ENCODE measurements at regions not wholly inside any gene's neighbourhood (a gene's known extent, or its start where the extent isn't known, plus 50 kb on each side); places are given as distances from the start of the nearest gene placed in this dataset.

GRCh38 chr1:88462096-88462487 lies 222.0 kb upstream of the PKN2 start:
- H3K4me2 ChIP-seq (ENCODE audit: extremely low read depth, insufficient read depth, low read length), result peak overlapping the region; percentile 79
- H3K27me3 ChIP-seq (ENCODE audit: control insufficient read depth, insufficient read depth, low read length), result no peaks in the 10 kb centered on the region
- H4K20me1 ChIP-seq (ENCODE audit: control insufficient read depth, extremely low read depth, insufficient read depth, low read length), result no peaks in the 10 kb centered on the region
- H3K79me2 ChIP-seq (ENCODE audit: control insufficient read depth, insufficient read depth, low read length), result no peaks in the 10 kb centered on the region
- peak overlapping the region; percentile 43 to 67 (median 51) for H3K4me3 ChIP-seq (replicated peaks in 1 of 4; ENCODE audit: control extremely low read depth in 1 of 4, insufficient read depth in 1 of 4, low read depth in 3 of 4, low read length in 4 of 4)
- H3K36me3 ChIP-seq (ENCODE audit: control insufficient read depth, insufficient read depth, low read length), result no peaks in the 10 kb centered on the region
- no peak overlapping the region for H3K9ac ChIP-seq (ENCODE audit: insufficient read depth, low read length)
- H2AFZ ChIP-seq (ENCODE audit: low read length), result peak overlapping the region; percentile 28
- peak in 1 of 2 donors; percentile 25 for DNase-seq (ENCODE audit: low read depth in 2 of 2)
- TF ChIP-seq, protein P1, sequence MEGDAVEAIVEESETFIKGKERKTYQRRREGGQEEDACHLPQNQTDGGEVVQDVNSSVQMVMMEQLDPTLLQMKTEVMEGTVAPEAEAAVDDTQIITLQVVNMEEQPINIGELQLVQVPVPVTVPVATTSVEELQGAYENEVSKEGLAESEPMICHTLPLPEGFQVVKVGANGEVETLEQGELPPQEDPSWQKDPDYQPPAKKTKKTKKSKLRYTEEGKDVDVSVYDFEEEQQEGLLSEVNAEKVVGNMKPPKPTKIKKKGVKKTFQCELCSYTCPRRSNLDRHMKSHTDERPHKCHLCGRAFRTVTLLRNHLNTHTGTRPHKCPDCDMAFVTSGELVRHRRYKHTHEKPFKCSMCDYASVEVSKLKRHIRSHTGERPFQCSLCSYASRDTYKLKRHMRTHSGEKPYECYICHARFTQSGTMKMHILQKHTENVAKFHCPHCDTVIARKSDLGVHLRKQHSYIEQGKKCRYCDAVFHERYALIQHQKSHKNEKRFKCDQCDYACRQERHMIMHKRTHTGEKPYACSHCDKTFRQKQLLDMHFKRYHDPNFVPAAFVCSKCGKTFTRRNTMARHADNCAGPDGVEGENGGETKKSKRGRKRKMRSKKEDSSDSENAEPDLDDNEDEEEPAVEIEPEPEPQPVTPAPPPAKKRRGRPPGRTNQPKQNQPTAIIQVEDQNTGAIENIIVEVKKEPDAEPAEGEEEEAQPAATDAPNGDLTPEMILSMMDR (conservative IDR thresholded peaks at IDR 0.05 in 1 of 2, IDR thresholded peaks at IDR 0.05 in 1 of 2; ENCODE audit: low read depth in 1 of 2, low read length in 2 of 2), result no peak
- TF ChIP-seq EZH2 (IDR thresholded peaks at IDR 0.05; ENCODE audit: low read length, missing control alignments), result no peak
- H3K4me1 ChIP-seq (ENCODE audit: control insufficient read depth, extremely low read depth, insufficient read depth, low read length), result no peaks in the 10 kb centered on the region
- H3K27ac ChIP-seq (ENCODE audit: insufficient read depth, low read length), result no peak overlapping the region
- H3K9me3 ChIP-seq (ENCODE audit: control insufficient read depth, insufficient read depth, low read depth, low read length), result no peaks in the 10 kb centered on the region

DNA sequence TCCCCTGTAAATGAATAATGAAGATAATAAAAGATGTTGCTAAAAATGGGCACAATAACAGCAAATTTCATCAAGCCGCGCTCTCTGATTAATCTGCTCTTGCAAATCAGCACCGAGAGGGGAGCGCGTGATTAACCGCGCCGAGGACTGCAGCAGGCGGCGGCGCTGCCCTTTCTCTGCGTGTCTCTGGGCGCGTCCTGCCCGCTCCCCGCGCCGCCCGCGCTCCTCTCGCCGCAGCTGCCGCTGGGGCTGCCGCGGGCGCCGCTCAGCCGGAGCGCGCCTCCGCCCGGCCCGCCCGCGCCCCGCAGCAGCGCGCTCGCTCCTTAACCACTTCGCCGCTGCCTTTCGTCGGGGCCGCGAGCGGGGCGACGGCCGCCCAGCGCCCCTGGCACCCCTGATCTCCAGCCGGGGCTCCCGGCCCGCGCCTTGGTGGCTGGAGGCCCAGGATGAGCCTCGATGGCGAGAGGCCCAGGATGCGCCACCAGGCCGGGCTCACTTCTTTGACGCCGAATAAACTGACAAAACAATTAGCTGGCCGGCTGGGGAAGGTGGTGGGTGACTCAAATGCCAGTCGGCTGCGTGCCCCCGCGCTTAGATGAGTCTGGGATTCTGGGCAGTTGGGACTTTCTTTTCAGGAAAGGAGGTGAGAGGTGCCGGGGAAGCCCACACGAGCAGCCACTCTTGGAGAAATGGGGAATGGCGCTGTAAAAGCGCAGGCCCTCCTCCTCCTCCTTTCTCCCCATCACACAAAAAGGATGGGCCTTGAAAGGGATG lies 221.4 kb upstream of the PKN2 start:
- peak overlapping the region; percentile 40 for H2AFZ ChIP-seq (ENCODE audit: low read length)
- H3K27ac ChIP-seq (ENCODE audit: insufficient read depth, low read length), result no peak overlapping the region
- peak overlapping the region; percentile 59 for H3K9ac ChIP-seq (ENCODE audit: insufficient read depth, low read length)
- H3K4me1 ChIP-seq (ENCODE audit: control insufficient read depth, extremely low read depth, insufficient read depth, low read length), result no peaks in the 10 kb centered on the region
- H3K9me3 ChIP-seq (ENCODE audit: control insufficient read depth, insufficient read depth, low read depth, low read length), result no peaks in the 10 kb centered on the region
- no peaks in the 10 kb centered on the region for H4K20me1 ChIP-seq (ENCODE audit: control insufficient read depth, extremely low read depth, insufficient read depth, low read length)
- H3K27me3 ChIP-seq (ENCODE audit: control insufficient read depth, insufficient read depth, low read length), result no peaks in the 10 kb centered on the region
- H3K79me2 ChIP-seq (ENCODE audit: control insufficient read depth, insufficient read depth, low read length), result no peaks in the 10 kb centered on the region
- TF ChIP-seq, protein P1 (conservative IDR thresholded peaks at IDR 0.05 in 1 of 2, IDR thresholded peaks at IDR 0.05 in 1 of 2; ENCODE audit: low read depth in 1 of 2, low read length in 2 of 2), result no peak
- TF ChIP-seq EZH2 (IDR thresholded peaks at IDR 0.05; ENCODE audit: low read length, missing control alignments), result no peak
- no peaks in the 10 kb centered on the region for H3K36me3 ChIP-seq (ENCODE audit: control insufficient read depth, insufficient read depth, low read length)
- H3K4me3 ChIP-seq (replicated peaks in 1 of 4; ENCODE audit: control extremely low read depth in 1 of 4, insufficient read depth in 1 of 4, low read depth in 3 of 4, low read length in 4 of 4), result peak overlapping the region; percentile 44 to 67 (median 51)
- peak; percentile 46 to 59 for DNase-seq (ENCODE audit: low read depth in 2 of 2)
- peak overlapping the region; percentile 79 for H3K4me2 ChIP-seq (ENCODE audit: extremely low read depth, insufficient read depth, low read length)

- peak overlapping the region in 3 of 4 experiments; percentile 25 to 57 (median 44) for H3K4me3 ChIP-seq (replicated peaks in 1 of 4; ENCODE audit: control extremely low read depth in 1 of 4, insufficient read depth in 1 of 4, low read depth in 3 of 4, low read length in 4 of 4)
- TF ChIP-seq, protein P1 (conservative IDR thresholded peaks at IDR 0.05 in 1 of 2, IDR thresholded peaks at IDR 0.05 in 1 of 2; ENCODE audit: low read depth in 1 of 2, low read length in 2 of 2), result no peak
- TF ChIP-seq EZH2 (IDR thresholded peaks at IDR 0.05; ENCODE audit: low read length, missing control alignments), result no peak
- no peaks in the 10 kb centered on the region for H3K36me3 ChIP-seq (ENCODE audit: control insufficient read depth, insufficient read depth, low read length)
- no peak overlapping the region for H3K9ac ChIP-seq (ENCODE audit: insufficient read depth, low read length)
- H4K20me1 ChIP-seq (ENCODE audit: control insufficient read depth, extremely low read depth, insufficient read depth, low read length), result no peaks in the 10 kb centered on the region
- peak overlapping the region; percentile 40 for H2AFZ ChIP-seq (ENCODE audit: low read length)
- peak in 1 of 2 donors; percentile 84 for DNase-seq (ENCODE audit: low read depth in 2 of 2)
- no peaks in the 10 kb centered on the region for H3K9me3 ChIP-seq (ENCODE audit: control insufficient read depth, insufficient read depth, low read depth, low read length)
- H3K4me2 ChIP-seq (ENCODE audit: extremely low read depth, insufficient read depth, low read length), result peak overlapping the region; percentile 79
- no peaks in the 10 kb centered on the region for H3K4me1 ChIP-seq (ENCODE audit: control insufficient read depth, extremely low read depth, insufficient read depth, low read length)
- no peaks in the 10 kb centered on the region for H3K79me2 ChIP-seq (ENCODE audit: control insufficient read depth, insufficient read depth, low read length)
- H3K27ac ChIP-seq (ENCODE audit: insufficient read depth, low read length), result no peak overlapping the region
- no peaks in the 10 kb centered on the region for H3K27me3 ChIP-seq (ENCODE audit: control insufficient read depth, insufficient read depth, low read length)
Measured at GRCh38 chr1:88463401-88463985, 220.6 kb upstream of the PKN2 start.

Data from fibroblast of lung (primary cell).